NCI-H1092 (cell line): ENCODE measurements at regions not wholly inside any gene's neighbourhood (a gene's known extent, or its start where the extent isn't known, plus 50 kb on each side); places are given as distances from the start of the nearest gene placed in this dataset.
"Not testable (repeated sequence)": the region's sequence is repeated elsewhere in the genome, so short reads cannot be mapped to it uniquely, and the experiment has no call there.

Source experiments
- DNase-seq: peaks from one replicate; lab custom pipeline; 2025; lab: John Stamatoyannopoulos, UW

DNA sequence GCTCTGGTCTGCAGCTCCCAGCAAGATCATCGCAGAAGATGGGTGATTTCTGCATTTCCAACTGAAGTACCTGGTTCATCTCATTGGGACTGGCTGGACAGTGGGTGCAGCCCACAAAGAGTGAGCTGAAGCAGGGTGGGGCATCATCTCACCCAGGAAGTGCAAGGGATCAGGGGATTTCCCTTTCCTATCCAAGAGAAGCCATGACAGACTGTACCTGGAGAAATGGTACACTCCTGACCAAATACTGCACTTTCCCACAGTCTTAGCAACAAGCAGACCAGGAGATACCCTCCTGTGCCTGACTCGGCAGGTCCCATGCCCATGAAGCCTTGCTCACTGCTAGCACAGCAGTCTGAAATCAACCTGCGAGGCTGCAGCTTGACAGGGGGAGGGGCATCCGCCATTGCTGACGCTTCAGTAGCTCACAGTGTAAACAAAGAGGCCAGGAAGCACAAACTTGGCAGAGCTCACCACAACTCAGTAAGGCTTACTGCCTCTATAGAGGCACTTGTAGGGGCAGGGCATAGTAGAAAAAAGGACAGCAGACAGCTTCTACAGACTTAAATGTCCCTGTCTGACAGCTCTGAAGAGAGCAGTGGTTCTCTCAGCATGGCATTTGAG, 60.5 kb downstream of the AREG start:
- DNase-seq = not testable (repeated sequence)

- DNase-seq = not testable (repeated sequence)
These were observed 64.4 kb downstream of the AREG start for GRCh38 chr4:74509363-74509762.

DNA sequence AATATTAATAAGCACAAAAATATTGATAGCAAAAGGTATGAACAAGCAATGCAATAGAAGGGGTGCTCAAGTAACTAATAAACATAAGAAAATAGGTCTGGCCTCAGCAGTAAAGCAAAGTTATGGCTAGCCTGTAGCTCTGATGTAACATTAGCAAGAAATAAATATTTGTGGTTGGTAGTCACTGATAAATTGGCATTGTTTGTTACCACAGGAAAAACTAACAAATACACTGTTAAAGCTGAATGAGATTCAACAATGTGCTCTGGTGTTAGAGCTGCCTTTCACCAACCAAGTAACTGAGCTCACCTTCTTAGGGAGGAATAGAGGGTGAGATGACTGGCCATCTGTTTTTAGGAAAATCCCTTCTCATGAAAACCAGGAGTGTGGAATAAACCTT, 71.4 kb downstream of the AREG start:
- DNase-seq = no peak

DNA sequence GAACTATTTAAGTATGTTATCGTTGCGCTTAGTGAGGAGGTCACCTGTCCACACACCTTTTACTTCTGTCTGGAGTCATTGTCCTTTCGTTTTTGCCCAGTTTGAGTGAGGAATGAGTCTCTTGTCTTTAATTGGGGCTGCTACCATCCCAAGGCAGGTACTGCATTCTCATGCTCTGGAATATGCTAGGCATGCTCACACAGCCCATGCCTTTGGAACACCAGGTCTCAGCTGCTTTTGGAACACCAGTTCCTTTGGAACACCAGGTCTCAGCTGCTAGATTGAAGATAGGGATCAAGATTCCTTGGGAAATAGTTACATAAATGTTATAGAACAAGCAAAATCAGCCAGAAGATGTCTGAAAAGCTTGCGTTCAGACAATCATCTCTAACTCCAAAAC, 73.1 kb downstream of the AREG start:
- DNase-seq = no peak

DNA sequence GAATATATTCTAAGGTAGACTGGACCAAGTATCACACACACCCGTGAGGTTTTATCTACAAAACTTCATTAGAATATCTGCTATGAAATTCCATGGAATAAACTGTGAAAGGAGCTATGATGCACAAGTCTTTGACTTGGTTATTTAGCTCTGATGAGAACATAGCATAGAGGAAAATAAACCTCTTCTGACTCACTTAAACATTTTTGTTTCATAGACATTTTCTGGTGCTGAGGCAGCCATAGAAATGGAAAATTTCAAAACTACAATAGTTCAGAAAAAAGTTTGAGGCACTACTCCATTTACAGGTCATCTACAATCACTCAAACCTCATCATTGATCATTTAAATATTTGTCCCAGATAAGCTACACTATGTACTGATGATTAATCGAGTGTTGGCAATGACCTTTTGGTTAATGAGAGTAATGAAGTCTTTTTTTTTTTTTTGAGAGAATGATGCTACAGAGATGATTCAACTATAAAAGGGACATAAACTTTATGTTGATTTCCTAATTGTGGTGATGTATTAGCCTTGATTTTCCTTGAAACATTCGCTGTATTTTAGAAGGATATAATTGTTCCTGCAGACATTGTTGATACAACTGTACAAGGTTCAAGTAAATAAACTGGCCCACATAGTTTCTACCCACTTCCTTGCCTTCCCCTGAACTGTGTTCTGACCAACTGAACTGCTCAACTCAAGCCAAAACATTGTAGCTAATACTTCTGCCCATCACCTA, 77.5 kb downstream of the AREG start:
- DNase-seq = no peak

DNA sequence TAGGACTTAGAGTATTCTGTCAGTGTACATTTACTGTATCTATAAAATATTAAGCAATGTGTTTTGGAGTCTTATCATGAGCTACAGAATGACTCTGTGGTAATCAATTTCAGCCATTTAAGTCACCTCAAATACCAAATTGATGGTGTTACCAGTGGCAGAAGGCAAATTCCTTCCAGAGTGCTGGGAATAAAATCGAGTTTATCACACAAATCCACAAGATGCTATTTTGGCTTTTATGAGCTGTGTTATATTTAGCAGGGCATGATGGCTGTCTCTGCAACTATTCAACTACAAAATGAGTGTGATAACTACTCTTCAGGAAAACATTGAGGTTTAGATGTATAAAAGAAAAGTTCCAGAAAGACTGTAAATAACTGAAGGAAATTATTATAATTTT, 78.2 kb downstream of the AREG start:
- DNase-seq = no peak

- no peak for DNase-seq
These were observed 80.0 kb downstream of the AREG start for GRCh38 chr4:74524985-74525384.

GRCh38 chr4:74527049-74527448, 82.1 kb downstream of the AREG start:
- DNase-seq = no peak

GRCh38 chr4:74528178-74528577, 83.2 kb downstream of the AREG start:
- no peak for DNase-seq

DNA sequence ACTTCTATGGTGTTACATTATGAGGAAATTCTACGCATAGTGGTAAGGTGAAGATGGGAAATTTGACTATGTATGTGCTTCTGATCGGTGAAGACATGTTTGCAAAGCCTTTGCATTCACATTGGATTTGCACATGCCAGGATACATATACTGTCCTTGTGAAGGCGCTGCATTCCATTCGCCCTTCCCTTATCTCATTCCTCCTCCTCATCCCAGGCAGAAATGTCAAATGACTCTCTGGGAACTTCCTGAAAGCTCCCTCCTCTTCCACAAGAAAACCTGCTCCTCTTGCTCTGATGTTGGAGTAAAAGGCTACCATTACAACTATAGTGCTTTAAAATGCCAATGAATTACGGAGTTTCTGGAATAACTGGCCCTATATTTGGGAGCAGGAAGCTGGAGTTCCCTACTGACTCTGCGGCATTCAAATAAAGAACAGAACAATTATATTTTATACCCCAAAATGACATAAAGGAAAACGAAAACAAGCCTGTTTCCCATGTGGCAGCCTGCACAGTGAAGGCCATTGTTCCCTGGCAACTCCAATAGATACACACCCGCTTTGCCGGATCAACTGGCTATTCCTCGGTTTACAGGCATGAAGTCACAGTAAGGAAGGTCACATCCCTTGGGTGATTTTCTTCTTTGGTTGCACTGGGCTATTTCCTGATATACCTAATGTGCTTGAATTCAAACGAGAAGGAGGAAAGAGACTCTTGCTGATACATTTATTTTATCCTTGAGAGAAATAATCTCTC, 84.5 kb downstream of the AREG start:
- no peak for DNase-seq

DNA sequence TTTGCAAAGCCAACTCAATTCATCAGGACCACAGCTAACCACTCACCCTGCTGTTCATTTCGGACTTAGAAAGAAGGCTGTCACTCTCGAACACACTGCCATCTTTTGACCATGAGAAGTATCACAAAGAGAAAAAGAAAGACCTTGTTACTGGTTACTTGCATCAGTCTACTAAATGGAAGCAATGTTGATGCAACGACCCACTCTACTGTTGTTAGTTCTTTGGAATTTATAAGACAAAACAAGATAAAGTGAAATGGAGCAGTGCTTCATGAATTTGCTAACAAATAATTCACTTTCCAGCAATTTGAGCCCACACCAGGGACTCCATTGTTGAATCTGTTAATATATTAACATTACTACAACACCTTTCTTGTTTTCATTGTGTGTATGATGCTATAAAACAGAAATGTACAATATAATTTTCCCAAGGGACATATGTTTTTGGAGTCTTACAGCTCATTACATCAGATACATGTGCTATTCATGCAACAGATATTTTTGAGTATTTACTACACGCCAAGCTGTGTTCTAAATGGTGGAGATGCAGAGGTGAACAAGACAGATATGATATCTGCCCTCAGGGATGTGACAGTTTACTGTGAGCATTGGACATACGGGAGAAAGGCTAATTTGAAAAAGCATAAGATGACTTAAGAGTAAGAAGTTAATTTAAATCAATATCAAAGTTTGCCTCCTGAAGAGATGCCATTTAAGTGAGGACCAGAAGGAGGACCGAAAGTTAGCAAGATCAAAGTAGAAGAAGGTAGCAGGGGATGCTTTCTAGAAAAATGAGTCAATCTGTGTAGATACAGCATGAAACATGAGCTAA, 87.2 kb downstream of the AREG start:
- peak; percentile 17 for DNase-seq

GRCh38 chr4:74534121-74534520, 89.2 kb downstream of the AREG start:
- DNase-seq = no peak

- DNase-seq = no peak
These were observed 90.0 kb downstream of the AREG start for GRCh38 chr4:74534936-74535335.

DNA sequence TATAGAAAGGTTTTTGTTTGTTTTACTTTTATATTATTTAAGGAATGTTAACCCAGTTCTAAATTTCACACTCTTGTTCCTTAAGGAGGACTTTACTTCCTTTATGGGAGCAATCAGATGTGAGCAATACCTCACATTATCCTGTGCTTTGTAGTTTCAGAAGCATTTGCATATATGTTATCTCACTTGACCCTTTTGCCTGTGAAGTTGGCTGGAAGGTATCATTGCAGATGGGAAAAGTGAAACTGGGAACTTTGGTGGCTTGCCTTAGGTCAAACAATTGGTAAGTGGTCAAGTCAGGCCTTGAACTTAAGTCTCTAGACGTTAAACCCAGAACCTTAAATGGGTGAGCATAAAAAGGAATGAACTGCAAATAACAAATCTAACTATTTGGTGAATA, 90.6 kb downstream of the AREG start:
- no peak for DNase-seq

GRCh38 chr4:74536557-74536956, 91.6 kb downstream of the AREG start:
- DNase-seq = no peak

- DNase-seq = no peak
These were observed 92.5 kb downstream of the AREG start for GRCh38 chr4:74537459-74537858.

- DNase-seq = no peak
These were observed 94.3 kb downstream of the AREG start for GRCh38 chr4:74539044-74539790.

DNA sequence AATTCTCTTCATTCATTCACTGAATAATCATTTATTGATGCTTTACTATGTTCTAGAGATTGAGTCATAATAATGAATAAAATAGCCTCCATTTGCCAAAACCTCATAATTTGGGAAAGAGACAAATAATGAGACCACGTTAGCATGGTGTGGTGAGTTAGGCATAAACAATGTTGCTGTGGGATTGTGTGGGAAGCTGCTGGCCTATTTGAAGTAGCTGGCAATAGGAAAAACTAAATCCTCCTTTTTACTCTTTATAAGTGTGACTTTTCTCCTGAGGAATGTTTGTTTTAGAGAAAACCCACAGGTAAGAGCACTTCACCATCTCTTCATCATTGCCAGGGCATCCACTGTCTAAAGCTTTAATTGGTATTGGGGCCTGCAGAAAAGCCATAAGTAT, 95.3 kb downstream of the AREG start:
- no peak for DNase-seq

GRCh38 chr4:74541667-74542066, 96.7 kb downstream of the AREG start:
- no peak for DNase-seq

- DNase-seq = no peak
These were observed 98.4 kb downstream of the AREG start for GRCh38 chr4:74543231-74543781.

GRCh38 chr4:74543983-74544382, 99.0 kb downstream of the AREG start:
- no peak for DNase-seq
